ENCODE measurements at regions not wholly inside any gene's neighbourhood (a gene's known extent, or its start where the extent isn't known, plus 50 kb on each side); places are given as distances from the start of the nearest gene placed in this dataset.

DNA sequence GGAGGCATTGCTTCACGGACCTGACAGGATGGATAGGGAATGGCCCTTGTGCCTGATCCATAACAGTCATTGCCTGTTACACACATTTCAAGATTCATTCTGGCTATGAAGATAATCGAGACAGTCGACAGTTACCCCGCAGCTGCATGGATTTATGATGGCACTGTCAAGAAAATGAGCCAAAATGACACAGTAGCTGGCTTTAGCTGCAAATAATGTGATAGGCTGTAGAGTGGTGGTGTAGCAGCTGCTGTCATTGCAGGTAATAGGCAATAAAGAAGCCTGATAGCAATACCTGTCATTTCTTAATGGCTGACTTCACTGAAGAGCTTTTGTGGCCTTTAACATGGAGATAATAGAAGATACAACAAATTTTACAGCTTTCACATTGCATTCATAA, 1085.2 kb upstream of the ARRDC3 start:
- H3K79me2 ChIP-seq (replicated peaks; ENCODE audit: insufficient read depth, low read length): no peaks in the 10 kb centered on the region
- TF ChIP-seq POLR2AphosphoS5 (IDR thresholded peaks at IDR 0.05): peak; percentile 100
- TF ChIP-seq TAF1 (IDR thresholded peaks at IDR 0.05; ENCODE audit: low read depth): no peak
- no peak for TF ChIP-seq RAD21 (conservative IDR thresholded peaks at IDR 0.05)
- TF ChIP-seq, protein P1, sequence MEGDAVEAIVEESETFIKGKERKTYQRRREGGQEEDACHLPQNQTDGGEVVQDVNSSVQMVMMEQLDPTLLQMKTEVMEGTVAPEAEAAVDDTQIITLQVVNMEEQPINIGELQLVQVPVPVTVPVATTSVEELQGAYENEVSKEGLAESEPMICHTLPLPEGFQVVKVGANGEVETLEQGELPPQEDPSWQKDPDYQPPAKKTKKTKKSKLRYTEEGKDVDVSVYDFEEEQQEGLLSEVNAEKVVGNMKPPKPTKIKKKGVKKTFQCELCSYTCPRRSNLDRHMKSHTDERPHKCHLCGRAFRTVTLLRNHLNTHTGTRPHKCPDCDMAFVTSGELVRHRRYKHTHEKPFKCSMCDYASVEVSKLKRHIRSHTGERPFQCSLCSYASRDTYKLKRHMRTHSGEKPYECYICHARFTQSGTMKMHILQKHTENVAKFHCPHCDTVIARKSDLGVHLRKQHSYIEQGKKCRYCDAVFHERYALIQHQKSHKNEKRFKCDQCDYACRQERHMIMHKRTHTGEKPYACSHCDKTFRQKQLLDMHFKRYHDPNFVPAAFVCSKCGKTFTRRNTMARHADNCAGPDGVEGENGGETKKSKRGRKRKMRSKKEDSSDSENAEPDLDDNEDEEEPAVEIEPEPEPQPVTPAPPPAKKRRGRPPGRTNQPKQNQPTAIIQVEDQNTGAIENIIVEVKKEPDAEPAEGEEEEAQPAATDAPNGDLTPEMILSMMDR (IDR thresholded peaks at IDR 0.05; ENCODE audit: poor library complexity, severe bottlenecking): no peak
- no peak for TF ChIP-seq MXI1 (conservative IDR thresholded peaks at IDR 0.05; ENCODE audit: poor library complexity, severe bottlenecking)
- TF ChIP-seq, protein P2, sequence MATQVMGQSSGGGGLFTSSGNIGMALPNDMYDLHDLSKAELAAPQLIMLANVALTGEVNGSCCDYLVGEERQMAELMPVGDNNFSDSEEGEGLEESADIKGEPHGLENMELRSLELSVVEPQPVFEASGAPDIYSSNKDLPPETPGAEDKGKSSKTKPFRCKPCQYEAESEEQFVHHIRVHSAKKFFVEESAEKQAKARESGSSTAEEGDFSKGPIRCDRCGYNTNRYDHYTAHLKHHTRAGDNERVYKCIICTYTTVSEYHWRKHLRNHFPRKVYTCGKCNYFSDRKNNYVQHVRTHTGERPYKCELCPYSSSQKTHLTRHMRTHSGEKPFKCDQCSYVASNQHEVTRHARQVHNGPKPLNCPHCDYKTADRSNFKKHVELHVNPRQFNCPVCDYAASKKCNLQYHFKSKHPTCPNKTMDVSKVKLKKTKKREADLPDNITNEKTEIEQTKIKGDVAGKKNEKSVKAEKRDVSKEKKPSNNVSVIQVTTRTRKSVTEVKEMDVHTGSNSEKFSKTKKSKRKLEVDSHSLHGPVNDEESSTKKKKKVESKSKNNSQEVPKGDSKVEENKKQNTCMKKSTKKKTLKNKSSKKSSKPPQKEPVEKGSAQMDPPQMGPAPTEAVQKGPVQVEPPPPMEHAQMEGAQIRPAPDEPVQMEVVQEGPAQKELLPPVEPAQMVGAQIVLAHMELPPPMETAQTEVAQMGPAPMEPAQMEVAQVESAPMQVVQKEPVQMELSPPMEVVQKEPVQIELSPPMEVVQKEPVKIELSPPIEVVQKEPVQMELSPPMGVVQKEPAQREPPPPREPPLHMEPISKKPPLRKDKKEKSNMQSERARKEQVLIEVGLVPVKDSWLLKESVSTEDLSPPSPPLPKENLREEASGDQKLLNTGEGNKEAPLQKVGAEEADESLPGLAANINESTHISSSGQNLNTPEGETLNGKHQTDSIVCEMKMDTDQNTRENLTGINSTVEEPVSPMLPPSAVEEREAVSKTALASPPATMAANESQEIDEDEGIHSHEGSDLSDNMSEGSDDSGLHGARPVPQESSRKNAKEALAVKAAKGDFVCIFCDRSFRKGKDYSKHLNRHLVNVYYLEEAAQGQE (IDR thresholded peaks at IDR 0.05; ENCODE audit: borderline replicate concordance): peak; percentile 83
- TF ChIP-seq EP300 (conservative IDR thresholded peaks at IDR 0.05; ENCODE audit: poor library complexity, severe bottlenecking): peak; percentile 99
- TF ChIP-seq EZH2 (IDR thresholded peaks at IDR 0.05; ENCODE audit: borderline replicate concordance, insufficient read depth, low read length, poor library complexity, severe bottlenecking): no peak
- TF ChIP-seq SMC3 (conservative IDR thresholded peaks at IDR 0.05; ENCODE audit: poor library complexity): no peak
- peaks cover 4% of the 10 kb centered on the region for H3K9me3 ChIP-seq (ENCODE audit: low read length)
- H3K4me3 ChIP-seq (ENCODE audit: low read length): no peak overlapping the region
- no peaks in the 10 kb centered on the region for H3K27me3 ChIP-seq (ENCODE audit: insufficient read depth, low read depth, low read length)
- no peaks in the 10 kb centered on the region for H4K20me1 ChIP-seq (ENCODE audit: insufficient read depth)
- H3K9ac ChIP-seq (ENCODE audit: low read length): no peak overlapping the region
- H3K9me2 ChIP-seq (ENCODE audit: insufficient read depth, low read length): no peaks in the 10 kb centered on the region
- no peak overlapping the region for H3K27ac ChIP-seq (ENCODE audit: low read length)
- H2AFZ ChIP-seq (ENCODE audit: low read depth, low read length): no peak overlapping the region
- no peaks in the 10 kb centered on the region for H3K36me3 ChIP-seq (ENCODE audit: insufficient read depth, low read length)
- no peak overlapping the region for H3K4me2 ChIP-seq (ENCODE audit: low read length)
- peaks cover 5% of the 10 kb centered on the region for H3F3A ChIP-seq (ENCODE audit: insufficient read depth, low read length, poor library complexity, severe bottlenecking)

DNA sequence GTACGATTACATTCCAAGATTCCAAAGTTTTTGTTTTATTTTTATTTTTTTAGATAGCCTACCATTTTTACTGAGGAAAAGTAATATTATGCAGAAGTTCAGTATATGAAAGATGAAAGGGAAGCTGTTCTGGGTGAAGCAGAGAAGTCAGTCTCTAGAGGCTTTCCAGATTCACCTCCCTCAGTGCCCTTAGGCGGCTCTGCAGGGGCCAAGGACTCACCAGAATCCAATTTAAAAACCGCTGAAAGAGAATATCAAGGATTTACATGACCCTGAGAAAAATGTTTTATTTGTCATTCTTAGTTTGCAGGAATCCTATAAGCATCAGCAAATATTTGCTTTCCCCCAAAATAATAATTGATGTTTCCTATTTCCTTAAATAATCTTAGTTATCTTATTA, 1084.6 kb upstream of the ARRDC3 start:
- Histone ChIP-seq H4K20me1 (ENCODE audit: insufficient read depth) (no peaks in the 10 kb centered on the region), H3K9me2 (ENCODE audit: insufficient read depth, low read length) (no peaks in the 10 kb centered on the region), H3K27me3 (ENCODE audit: insufficient read depth, low read depth, low read length) (no peaks in the 10 kb centered on the region), H3K4me2 (ENCODE audit: low read length) (no peak overlapping the region), H3K27ac (ENCODE audit: low read length) (no peak overlapping the region), H2AFZ (ENCODE audit: low read depth, low read length) (no peak overlapping the region), H3K9ac (ENCODE audit: low read length) (no peak overlapping the region), H3K9me3 (ENCODE audit: low read length) (peaks cover under 1% of the 10 kb centered on the region), H3K4me3 (ENCODE audit: low read length) (no peak overlapping the region), H3F3A (ENCODE audit: insufficient read depth, low read length, poor library complexity, severe bottlenecking) (peaks cover 5% of the 10 kb centered on the region), H3K36me3 (ENCODE audit: insufficient read depth, low read length) (no peaks in the 10 kb centered on the region), H3K79me2 (replicated peaks; ENCODE audit: insufficient read depth, low read length) (no peaks in the 10 kb centered on the region)
- TF ChIP-seq, protein P2 (IDR thresholded peaks at IDR 0.05; ENCODE audit: borderline replicate concordance): no peak
- TF ChIP-seq POLR2AphosphoS5 (IDR thresholded peaks at IDR 0.05) (no peak), RAD21 (conservative IDR thresholded peaks at IDR 0.05) (no peak), MXI1 (conservative IDR thresholded peaks at IDR 0.05; ENCODE audit: poor library complexity, severe bottlenecking) (no peak), EZH2 (IDR thresholded peaks at IDR 0.05; ENCODE audit: borderline replicate concordance, insufficient read depth, low read length, poor library complexity, severe bottlenecking) (no peak), EP300 (conservative IDR thresholded peaks at IDR 0.05; ENCODE audit: poor library complexity, severe bottlenecking) (no peak), TAF1 (IDR thresholded peaks at IDR 0.05; ENCODE audit: low read depth) (no peak), SMC3 (conservative IDR thresholded peaks at IDR 0.05; ENCODE audit: poor library complexity) (no peak)
- TF ChIP-seq, protein P1 (IDR thresholded peaks at IDR 0.05; ENCODE audit: poor library complexity, severe bottlenecking): no peak
